ENCODE measurements at regions not wholly inside any gene's neighbourhood (a gene's known extent, or its start where the extent isn't known, plus 50 kb on each side); places are given as distances from the start of the nearest gene placed in this dataset.

DNA sequence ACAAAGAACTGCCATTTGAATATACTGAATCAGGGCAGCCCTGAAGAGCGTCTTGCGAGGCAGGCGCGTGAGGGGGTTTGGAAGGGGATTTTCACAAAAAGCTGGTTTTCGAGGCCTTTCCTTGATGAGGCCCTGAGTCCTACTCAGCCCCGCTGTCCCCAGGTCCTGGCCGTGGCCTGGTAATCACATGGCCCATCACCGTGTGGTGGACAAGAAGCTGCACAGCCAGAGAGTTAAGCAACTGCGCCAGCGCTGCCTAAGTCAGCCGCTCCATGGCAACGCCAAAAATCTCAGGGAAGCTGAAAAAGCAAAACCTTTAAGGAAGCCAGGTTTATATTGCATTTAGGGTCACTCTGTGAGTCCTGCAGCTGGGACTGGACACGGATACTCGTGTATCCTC is 341.2 kb upstream of the MYT1L start:
- no peak for TF ChIP-seq POLR2A (IDR thresholded peaks at IDR 0.05)
- TF ChIP-seq, protein P1, sequence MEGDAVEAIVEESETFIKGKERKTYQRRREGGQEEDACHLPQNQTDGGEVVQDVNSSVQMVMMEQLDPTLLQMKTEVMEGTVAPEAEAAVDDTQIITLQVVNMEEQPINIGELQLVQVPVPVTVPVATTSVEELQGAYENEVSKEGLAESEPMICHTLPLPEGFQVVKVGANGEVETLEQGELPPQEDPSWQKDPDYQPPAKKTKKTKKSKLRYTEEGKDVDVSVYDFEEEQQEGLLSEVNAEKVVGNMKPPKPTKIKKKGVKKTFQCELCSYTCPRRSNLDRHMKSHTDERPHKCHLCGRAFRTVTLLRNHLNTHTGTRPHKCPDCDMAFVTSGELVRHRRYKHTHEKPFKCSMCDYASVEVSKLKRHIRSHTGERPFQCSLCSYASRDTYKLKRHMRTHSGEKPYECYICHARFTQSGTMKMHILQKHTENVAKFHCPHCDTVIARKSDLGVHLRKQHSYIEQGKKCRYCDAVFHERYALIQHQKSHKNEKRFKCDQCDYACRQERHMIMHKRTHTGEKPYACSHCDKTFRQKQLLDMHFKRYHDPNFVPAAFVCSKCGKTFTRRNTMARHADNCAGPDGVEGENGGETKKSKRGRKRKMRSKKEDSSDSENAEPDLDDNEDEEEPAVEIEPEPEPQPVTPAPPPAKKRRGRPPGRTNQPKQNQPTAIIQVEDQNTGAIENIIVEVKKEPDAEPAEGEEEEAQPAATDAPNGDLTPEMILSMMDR (IDR thresholded peaks at IDR 0.05): no peak

All from body of pancreas (tissue), 4 donors.